GM18499 (cell line): ENCODE measurements at regions not wholly inside any gene's neighbourhood (a gene's known extent, or its start where the extent isn't known, plus 50 kb on each side); places are given as distances from the start of the nearest gene placed in this dataset.

Source experiments
- ATAC-seq: cut with Tn5 transposase; IDR thresholded peaks from one replicate; pipeline ENCODE4 v1.9.1; 2021; ENCODE audit warnings: moderate number of reproducible peaks; ENCODE audit not compliant: insufficient read depth, unreplicated experiment

- no peak for ATAC-seq
Measured at GRCh38 chr11:122062763-122063162, 53.3 kb downstream of the BLID start.

GRCh38 chr11:122059565-122059964, 56.5 kb downstream of the BLID start:
- no peak for ATAC-seq

GRCh38 chr11:122050021-122050690, 65.9 kb downstream of the BLID start:
- ATAC-seq = no peak

GRCh38 chr11:122048401-122048800, 67.6 kb downstream of the BLID start:
- ATAC-seq = no peak

GRCh38 chr11:122046846-122047245, 69.2 kb downstream of the BLID start:
- ATAC-seq = no peak

- no peak for ATAC-seq
Measured at GRCh38 chr11:122046438-122046837, 69.6 kb downstream of the BLID start.

GRCh38 chr11:122045181-122045586, 70.8 kb downstream of the BLID start:
- no peak for ATAC-seq

GRCh38 chr11:122044086-122044485, 71.9 kb downstream of the BLID start:
- no peak for ATAC-seq

GRCh38 chr11:122042981-122043380, 73.0 kb downstream of the BLID start:
- ATAC-seq = no peak

GRCh38 chr11:122040464-122040863, 75.6 kb downstream of the BLID start:
- no peak for ATAC-seq

- no peak for ATAC-seq
Measured at GRCh38 chr11:122038543-122038942, 77.5 kb downstream of the BLID start.

- no peak for ATAC-seq
Measured at GRCh38 chr11:122037911-122038310, 78.1 kb downstream of the BLID start.

- ATAC-seq = no peak
Measured at GRCh38 chr11:122036493-122036892, 79.5 kb downstream of the BLID start.

GRCh38 chr11:122036018-122036417, 80.0 kb downstream of the BLID start:
- ATAC-seq = no peak

- ATAC-seq = no peak
Measured at GRCh38 chr11:122033631-122034030, 82.4 kb downstream of the BLID start.

- ATAC-seq = no peak
Measured at GRCh38 chr11:122033193-122033592, 82.8 kb downstream of the BLID start.

GRCh38 chr11:122032317-122032716, 83.7 kb downstream of the BLID start:
- no peak for ATAC-seq

- no peak for ATAC-seq
Measured at GRCh38 chr11:122031813-122032212, 84.2 kb downstream of the BLID start.

- ATAC-seq = no peak
Measured at GRCh38 chr11:122030286-122030685, 85.7 kb downstream of the BLID start.

GRCh38 chr11:122028545-122028944, 87.5 kb downstream of the BLID start:
- no peak for ATAC-seq

GRCh38 chr11:122028036-122028435, 88.0 kb downstream of the BLID start:
- ATAC-seq = no peak

- no peak for ATAC-seq
Measured at GRCh38 chr11:122025757-122026156, 90.3 kb downstream of the BLID start.

- ATAC-seq = no peak
Measured at GRCh38 chr11:122024278-122024677, 91.7 kb downstream of the BLID start.
